ENCODE measurements at regions not wholly inside any gene's neighbourhood (a gene's known extent, or its start where the extent isn't known, plus 50 kb on each side); places are given as distances from the start of the nearest gene placed in this dataset.

GRCh38 chr10:130776724-130777123, 534.8 kb downstream of the TCERG1L start:
- no peak for DNase-seq

- no peak for DNase-seq
These were observed 533.9 kb downstream of the TCERG1L start for GRCh38 chr10:130777507-130778165.

GRCh38 chr10:130778166-130778545, 533.4 kb downstream of the TCERG1L start:
- no peak for DNase-seq

- no peak for DNase-seq
These were observed 530.8 kb downstream of the TCERG1L start for GRCh38 chr10:130780763-130781162.

GRCh38 chr10:130781206-130781605, 530.3 kb downstream of the TCERG1L start:
- no peak for DNase-seq

- DNase-seq: no peak
These were observed 529.9 kb downstream of the TCERG1L start for GRCh38 chr10:130781623-130782022.

GRCh38 chr10:130782467-130782866, 529.1 kb downstream of the TCERG1L start:
- no peak for DNase-seq

- DNase-seq: no peak
These were observed 527.2 kb downstream of the TCERG1L start for GRCh38 chr10:130784326-130784725.

- no peak for DNase-seq
These were observed 525.1 kb downstream of the TCERG1L start for GRCh38 chr10:130786365-130786966.

GRCh38 chr10:130787243-130787642, 524.3 kb downstream of the TCERG1L start:
- DNase-seq: no peak

GRCh38 chr10:130787821-130788220, 523.7 kb downstream of the TCERG1L start:
- no peak for DNase-seq

GRCh38 chr10:130790339-130790738, 521.2 kb downstream of the TCERG1L start:
- no peak for DNase-seq

- no peak for DNase-seq
These were observed 519.2 kb downstream of the TCERG1L start for GRCh38 chr10:130792096-130792845.

- DNase-seq: no peak
These were observed 515.7 kb downstream of the TCERG1L start for GRCh38 chr10:130795819-130796218.

GRCh38 chr10:130799532-130799931, 512.0 kb downstream of the TCERG1L start:
- DNase-seq: no peak

- no peak for DNase-seq
These were observed 511.2 kb downstream of the TCERG1L start for GRCh38 chr10:130800281-130800680.

GRCh38 chr10:130801276-130801675, 510.2 kb downstream of the TCERG1L start:
- DNase-seq: no peak

- no peak for DNase-seq
These were observed 509.7 kb downstream of the TCERG1L start for GRCh38 chr10:130801784-130802183.

GRCh38 chr10:130802301-130802700, 509.2 kb downstream of the TCERG1L start:
- DNase-seq: no peak

- DNase-seq: no peak
These were observed 507.2 kb downstream of the TCERG1L start for GRCh38 chr10:130804281-130804680.

- DNase-seq: no peak
These were observed 506.5 kb downstream of the TCERG1L start for GRCh38 chr10:130804778-130805634.

- DNase-seq: no peak
These were observed 505.9 kb downstream of the TCERG1L start for GRCh38 chr10:130805635-130806030.

- no peak for DNase-seq
These were observed 505.1 kb downstream of the TCERG1L start for GRCh38 chr10:130806426-130806825.

Measured in inflammatory macrophage treated with lipopolysaccharide for 4 hours (primary cell).